RWPE1 (cell line): ENCODE measurements at regions not wholly inside any gene's neighbourhood (a gene's known extent, or its start where the extent isn't known, plus 50 kb on each side); places are given as distances from the start of the nearest gene placed in this dataset.
A peak's percentile ranks its signal among the peaks of the same experiment; 100 is the strongest.
"Not testable (repeated sequence)": the region's sequence is repeated elsewhere in the genome, so short reads cannot be mapped to it uniquely, and the experiment has no call there.

Experiments
- CTCF ChIA-PET: fragments of 350-600 bp; sonication (Branson Sonifier 250); formaldehyde crosslinking; extraction: SDS; loops from one replicate; lab custom pipeline; 2021; lab: Yijun Ruan, JAX
- POLR2A ChIA-PET: fragments of 400-600 bp; formaldehyde crosslinking; extraction: SDS; loops from one replicate; lab custom pipeline; 2020; ENCODE audit warnings: antibody characterized with exemption; ENCODE audit not compliant: low non-redundant PET; lab: Yijun Ruan, JAX
- DNase-seq: peaks from one replicate; pipeline ENCODE4 v3.0.0; 2012; ENCODE audit warnings: low spot score
- H3K27ac ChIP-seq: fragments of 450-650 bp; 2 replicates; pipeline ENCODE4 v1.5.1; 2017
- TF ChIP-seq, protein P1 (sequence below): fragments of 450-650 bp; conservative IDR thresholded peaks from 2 replicates; pipeline ENCODE4 v1.5.1; 2017; ENCODE audit warnings: low read depth, mild to moderate bottlenecking

GRCh38 chr12:124374567-124374966 lies 79.7 kb downstream of the RFLNA start:
- DNase-seq, result no peak
- CTCF ChIA-PET, result no interaction called here
- peak overlapping the region; percentile 47 for H3K27ac ChIP-seq
- POLR2A ChIA-PET, result no interaction called here
- TF ChIP-seq, protein P1, sequence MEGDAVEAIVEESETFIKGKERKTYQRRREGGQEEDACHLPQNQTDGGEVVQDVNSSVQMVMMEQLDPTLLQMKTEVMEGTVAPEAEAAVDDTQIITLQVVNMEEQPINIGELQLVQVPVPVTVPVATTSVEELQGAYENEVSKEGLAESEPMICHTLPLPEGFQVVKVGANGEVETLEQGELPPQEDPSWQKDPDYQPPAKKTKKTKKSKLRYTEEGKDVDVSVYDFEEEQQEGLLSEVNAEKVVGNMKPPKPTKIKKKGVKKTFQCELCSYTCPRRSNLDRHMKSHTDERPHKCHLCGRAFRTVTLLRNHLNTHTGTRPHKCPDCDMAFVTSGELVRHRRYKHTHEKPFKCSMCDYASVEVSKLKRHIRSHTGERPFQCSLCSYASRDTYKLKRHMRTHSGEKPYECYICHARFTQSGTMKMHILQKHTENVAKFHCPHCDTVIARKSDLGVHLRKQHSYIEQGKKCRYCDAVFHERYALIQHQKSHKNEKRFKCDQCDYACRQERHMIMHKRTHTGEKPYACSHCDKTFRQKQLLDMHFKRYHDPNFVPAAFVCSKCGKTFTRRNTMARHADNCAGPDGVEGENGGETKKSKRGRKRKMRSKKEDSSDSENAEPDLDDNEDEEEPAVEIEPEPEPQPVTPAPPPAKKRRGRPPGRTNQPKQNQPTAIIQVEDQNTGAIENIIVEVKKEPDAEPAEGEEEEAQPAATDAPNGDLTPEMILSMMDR, result no peak

- H3K27ac ChIP-seq, result peak overlapping the region; percentile 47
- POLR2A ChIA-PET, result no interaction called here
- TF ChIP-seq, protein P1, result no peak
Measured at GRCh38 chr12:124374147-124374546, 79.3 kb downstream of the RFLNA start.

GRCh38 chr12:124373701-124374100 lies 78.8 kb downstream of the RFLNA start:
- H3K27ac ChIP-seq, CTCF ChIA-PET, POLR2A ChIA-PET, DNase-seq: not testable (repeated sequence)

More at GRCh38 chr12:124374147-124374546, 79.3 kb downstream of the RFLNA start:
- no peak for DNase-seq
- CTCF ChIA-PET, result no interaction called here

- peak overlapping the region; percentile 93 for H3K27ac ChIP-seq
- ChIA-PET CTCF (interaction anchor here (0.5 to 0.6 kb wide), 3 partner anchors 10 to 360 kb away, joined by 3 to 5 read pairs (median 3); no protein-coding TSS in a partner anchor), POLR2A (no interaction called here)
- TF ChIP-seq, protein P1, result no peak
- DNase-seq, result no peak
Measured at GRCh38 chr12:124372831-124373230, 77.9 kb downstream of the RFLNA start.

DNA sequence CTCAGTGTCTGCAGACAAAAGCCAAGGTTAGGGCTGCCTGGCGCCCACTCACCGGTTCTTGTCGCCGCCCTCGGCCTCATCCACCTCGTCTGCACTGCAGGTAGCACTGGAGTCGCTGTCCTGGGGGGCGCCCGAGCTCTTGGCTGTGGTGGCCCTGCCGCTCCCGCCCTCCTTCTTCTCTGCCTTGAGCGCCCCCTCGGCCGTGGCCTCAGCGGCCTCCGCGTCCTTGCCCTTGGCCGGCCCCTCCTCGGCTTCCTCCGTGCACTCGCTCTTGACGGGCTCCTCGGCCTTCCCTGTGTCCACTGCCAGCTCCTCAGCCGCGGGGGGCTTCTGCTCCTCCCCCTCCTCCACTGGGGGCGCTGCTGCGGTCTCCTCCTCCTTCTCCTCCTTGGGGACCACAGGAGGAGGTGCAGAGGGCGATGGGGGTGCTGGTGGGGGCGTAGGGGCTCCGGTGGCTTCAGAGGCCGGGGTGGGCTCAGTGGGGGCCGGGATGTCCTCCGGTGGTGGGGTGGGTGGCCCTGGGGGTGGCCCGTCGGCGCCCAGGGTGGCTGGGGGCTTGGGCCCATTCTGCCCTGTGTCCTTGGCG lies 77.2 kb downstream of the RFLNA start:
- ChIA-PET POLR2A (no interaction called here), CTCF (interaction anchor here (0.6 to 0.7 kb wide), 4 partner anchors 9 to 336 kb away, joined by 3 read pairs; no protein-coding TSS in a partner anchor)
- no peak for DNase-seq
- H3K27ac ChIP-seq, result peak overlapping the region; percentile 93
- TF ChIP-seq, protein P1, result no peak

DNA sequence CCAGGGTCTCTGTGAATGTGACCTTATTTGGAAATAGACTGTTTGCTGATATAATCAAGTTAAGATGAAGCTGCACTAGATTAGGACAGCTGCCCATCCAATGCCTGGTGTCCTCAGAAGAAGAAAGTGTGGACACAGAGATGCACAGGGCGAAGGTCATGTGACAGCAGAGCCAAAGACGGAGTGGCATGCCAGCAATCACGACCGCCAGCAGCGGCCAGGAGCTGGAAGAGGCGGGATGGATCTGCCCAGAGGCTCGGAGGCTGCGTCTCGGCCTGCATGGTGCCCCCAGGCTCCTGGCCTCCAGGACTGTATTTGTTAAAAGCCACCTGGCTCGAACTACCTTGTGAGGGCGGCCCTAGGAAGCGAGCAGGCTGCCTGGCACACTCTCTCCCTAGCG lies 76.5 kb downstream of the RFLNA start:
- ChIA-PET POLR2A (no interaction called here), CTCF (interaction anchor here (0.6 to 0.7 kb wide), 3 partner anchors 9 to 335 kb away, joined by 3 read pairs; no protein-coding TSS in a partner anchor)
- DNase-seq, result no peak
- H3K27ac ChIP-seq, result peak overlapping the region; percentile 93
- TF ChIP-seq, protein P1, result no peak

GRCh38 chr12:124370851-124371250 lies 76.0 kb downstream of the RFLNA start:
- H3K27ac ChIP-seq, result peak overlapping the region; percentile 93
- ChIA-PET POLR2A (no interaction called here), CTCF (no interaction called here)
- TF ChIP-seq, protein P1, result no peak
- DNase-seq, result no peak
